Right atrium auricular region (tissue), 2 donors: ENCODE measurements at regions not wholly inside any gene's neighbourhood (a gene's known extent, or its start where the extent isn't known, plus 50 kb on each side); places are given as distances from the start of the nearest gene placed in this dataset.

Experiments
- DNase-seq: peaks from one replicate; pipeline ENCODE4 v3.0.0-alpha.2; 2019; ENCODE audit warnings: low spot score
- H3K27ac ChIP-seq, 2 donors: fragments of 200-600 bp; sonication (generic); 1 replicate in 1 of 2; 2 replicates in 1 of 2; pipeline ENCODE4 v1.5.1; 2016 to 2019
- H3K27me3 ChIP-seq, 2 donors: fragments of 200-600 bp; sonication (generic); one replicate each; pipeline versions ENCODE4 v1.5.1 to v1.6.0; 2017 to 2019
- H3K36me3 ChIP-seq: fragments of 200-600 bp; sonication (generic); one replicate; pipeline ENCODE4 v1.5.1; 2016
- H3K4me1 ChIP-seq, 2 donors: fragments of 200-600 bp; sonication (generic); one replicate each; pipeline versions ENCODE4 v1.5.1 to v1.6.0; 2017 to 2019
- H3K4me3 ChIP-seq, 2 donors: fragments of 200-600 bp; sonication (generic); 1 replicate in 1 of 2; 2 replicates in 1 of 2; pipeline ENCODE4 v1.5.1; 2017 to 2019; ENCODE audit warnings: mild to moderate bottlenecking in 1 of 2, moderate library complexity in 1 of 2
- H3K9me3 ChIP-seq, 2 donors: fragments of 200-600 bp; sonication (generic); one replicate each; pipeline ENCODE4 v1.5.1; 2019
- CTCF ChIP-seq, 2 donors: fragments of 200-600 bp; sonication (generic); IDR thresholded peaks; one replicate each; pipeline ENCODE4 v1.5.1; 2019; ENCODE audit warnings: antibody characterized with exemption in 2 of 2

GRCh38 chr12:111216387-111217159 is 152.3 kb downstream of the PHETA1 start:
- H3K36me3 ChIP-seq: no peaks in the 10 kb centered on the region
- H3K27ac ChIP-seq: no peak overlapping the region
- TF ChIP-seq CTCF (IDR thresholded peaks at IDR 0.05): no peak
- H3K4me3 ChIP-seq: no peak overlapping the region
- DNase-seq: no peak
- no peaks in the 10 kb centered on the region for H3K9me3 ChIP-seq
- no peaks in the 10 kb centered on the region for H3K4me1 ChIP-seq
- no peaks in the 10 kb centered on the region for H3K27me3 ChIP-seq

DNA sequence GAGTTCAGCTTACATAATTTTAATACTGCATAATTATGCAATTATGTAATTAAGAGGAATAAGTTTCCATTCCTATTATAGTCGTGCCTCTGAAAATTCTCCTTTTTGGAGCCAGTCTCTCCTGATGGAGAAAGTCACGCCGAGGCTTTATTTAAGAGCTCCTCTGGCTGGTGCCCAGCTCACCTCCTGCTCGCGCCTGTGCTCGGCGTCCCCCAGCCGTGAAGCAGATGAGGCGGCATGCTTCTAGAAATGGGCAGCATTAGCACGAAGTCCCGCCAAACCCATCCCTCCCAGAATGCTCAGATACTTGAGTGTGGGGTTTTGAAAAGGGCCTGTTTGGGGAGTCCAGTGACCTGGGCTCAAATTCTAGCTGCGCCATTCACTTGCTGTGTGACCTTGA is 153.0 kb downstream of the PHETA1 start:
- no peak overlapping the region for H3K27ac ChIP-seq
- no peaks in the 10 kb centered on the region for H3K4me1 ChIP-seq
- TF ChIP-seq CTCF (IDR thresholded peaks at IDR 0.05): no peak
- H3K36me3 ChIP-seq: no peaks in the 10 kb centered on the region
- DNase-seq: no peak
- H3K4me3 ChIP-seq: no peak overlapping the region
- no peaks in the 10 kb centered on the region for H3K27me3 ChIP-seq
- no peaks in the 10 kb centered on the region for H3K9me3 ChIP-seq

DNA sequence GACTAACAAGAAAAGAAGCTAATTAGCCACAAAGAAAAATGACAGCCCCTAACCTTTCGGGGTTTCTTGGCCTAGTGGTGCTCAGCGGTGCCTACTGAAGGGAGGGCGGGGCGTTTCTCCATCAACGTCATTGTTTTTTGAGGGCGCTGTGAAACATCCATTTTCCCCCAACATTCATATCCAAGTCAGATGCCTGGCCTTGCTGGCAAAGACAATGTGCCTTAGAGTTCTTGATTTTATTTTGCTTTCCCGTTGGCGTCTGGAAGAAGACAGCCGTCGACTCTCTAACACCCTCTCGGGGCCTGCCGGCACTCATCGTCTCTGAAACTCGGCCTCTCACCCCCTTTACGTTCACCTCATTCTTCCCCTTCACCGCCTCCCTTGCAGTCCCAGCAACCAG is 154.5 kb downstream of the PHETA1 start:
- no peaks in the 10 kb centered on the region for H3K27me3 ChIP-seq
- no peak for TF ChIP-seq CTCF (IDR thresholded peaks at IDR 0.05)
- H3K27ac ChIP-seq: no peak overlapping the region

DNA sequence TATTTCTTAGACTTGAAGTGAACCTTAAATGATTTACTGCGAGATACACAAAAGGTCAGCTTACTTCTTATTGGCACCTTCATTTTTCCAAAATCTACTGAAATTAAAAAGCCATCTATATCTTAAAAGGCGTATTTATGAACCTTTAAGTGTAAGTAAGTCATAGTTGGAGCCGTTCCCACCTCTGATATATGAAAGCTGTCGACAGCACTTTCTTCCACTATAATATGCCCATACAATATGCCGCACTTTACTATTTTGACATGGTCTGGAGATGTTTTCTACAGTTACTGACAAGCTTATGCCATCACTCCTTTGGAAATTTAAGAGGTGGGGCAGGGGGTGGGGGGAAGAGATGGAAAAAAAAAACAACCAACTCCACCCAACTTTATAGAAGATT is 155.3 kb downstream of the PHETA1 start:
- Histone ChIP-seq H3K4me1 (no peaks in the 10 kb centered on the region), H3K36me3 (no peaks in the 10 kb centered on the region), H3K27me3 (no peaks in the 10 kb centered on the region), H3K9me3 (no peaks in the 10 kb centered on the region), H3K27ac (no peak overlapping the region), H3K4me3 (no peak overlapping the region)
- no peak for DNase-seq
- TF ChIP-seq CTCF (IDR thresholded peaks at IDR 0.05): no peak

More for the DNA sequence above, 154.5 kb downstream of the PHETA1 start:
- no peaks in the 10 kb centered on the region for H3K4me1 ChIP-seq
- no peaks in the 10 kb centered on the region for H3K36me3 ChIP-seq
- no peak overlapping the region for H3K4me3 ChIP-seq
- H3K9me3 ChIP-seq: no peaks in the 10 kb centered on the region
- DNase-seq: no peak

DNA sequence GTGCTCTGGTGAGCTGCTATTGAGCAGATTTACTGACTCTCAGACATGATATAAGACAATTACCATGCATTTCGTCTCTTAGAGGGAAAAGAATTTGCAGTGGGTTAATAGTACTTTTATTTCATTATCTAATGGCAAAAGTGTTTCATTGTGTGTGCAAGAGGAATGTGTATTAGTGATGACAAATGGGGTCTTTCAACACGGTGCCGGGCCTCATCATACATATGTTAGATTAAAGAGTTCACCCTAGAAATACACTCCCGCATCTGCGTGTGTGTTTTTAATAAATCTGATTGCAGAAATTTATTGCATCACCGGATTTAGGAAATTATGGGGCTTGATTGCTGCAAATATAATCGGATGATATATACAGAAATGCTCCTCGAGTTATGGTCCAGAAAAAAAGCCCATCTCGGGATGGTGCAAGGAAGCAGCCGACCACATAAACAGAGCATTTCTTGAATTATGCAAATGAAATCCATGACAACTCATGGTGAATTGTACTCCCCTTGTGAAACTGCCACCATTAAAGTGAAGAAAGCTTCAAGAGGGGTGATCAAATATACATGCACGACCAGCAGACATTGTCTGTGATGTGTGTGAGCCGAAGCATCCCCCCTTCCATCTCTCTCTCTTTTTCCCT is 156.0 kb downstream of the PHETA1 start:
- Histone ChIP-seq H3K36me3 (no peaks in the 10 kb centered on the region), H3K27ac (no peak overlapping the region), H3K27me3 (no peaks in the 10 kb centered on the region), H3K9me3 (no peaks in the 10 kb centered on the region), H3K4me1 (no peaks in the 10 kb centered on the region), H3K4me3 (no peak overlapping the region)
- DNase-seq: no peak
- TF ChIP-seq CTCF (IDR thresholded peaks at IDR 0.05): no peak
